Kidney (tissue), 13 donors: ENCODE measurements at regions not wholly inside any gene's neighbourhood (a gene's known extent, or its start where the extent isn't known, plus 50 kb on each side); places are given as distances from the start of the nearest gene placed in this dataset.
A peak's percentile ranks its signal among the peaks of the same experiment; 100 is the strongest.

Experiments used
- DNase-seq, 5 donors: peaks; one replicate each; pipeline ENCODE4 v3.0.0-alpha.2; 2013 to 2020
- FAIRE-seq: peaks from 2 replicates; lab custom pipeline; 2012; peaks lifted over from hg19 to GRCh38; lab: Jason Lieb, UNC
- H3K27ac ChIP-seq, 2 donors: one replicate each; pipeline ENCODE4 v1.7.0; 2013; ENCODE audit warnings: low read depth in 2 of 2, low read length in 2 of 2, inconsistent platforms in 1 of 2
- H3K27me3 ChIP-seq: one replicate; pipeline ENCODE4 v1.7.1; 2013; ENCODE audit warnings: low read length, inconsistent platforms; ENCODE audit not compliant: control insufficient read depth, insufficient read depth
- H3K36me3 ChIP-seq, 3 donors: one replicate each; pipeline versions ENCODE4 v1.7.0 to v1.7.1; 2013; ENCODE audit warnings: low read length in 3 of 3, control low read depth in 1 of 3, inconsistent platforms in 1 of 3; ENCODE audit not compliant: insufficient read depth in 3 of 3, control insufficient read depth in 2 of 3
- H3K4me1 ChIP-seq, 3 donors: one replicate each; pipeline versions ENCODE4 v1.7.0 to v1.7.1; 2013; ENCODE audit warnings: low read length in 3 of 3, inconsistent platforms in 1 of 3, low read depth in 1 of 3; ENCODE audit not compliant: control insufficient read depth in 2 of 3, insufficient read depth in 2 of 3
- H3K4me3 ChIP-seq, 3 donors: one replicate each; pipeline versions ENCODE4 v1.7.0 to v1.8.1; 2013; ENCODE audit warnings: low read length in 3 of 3, control low read depth in 1 of 3, inconsistent platforms in 1 of 3
- H3K9ac ChIP-seq, 3 donors: one replicate each; pipeline versions ENCODE4 v1.7.0 to v1.7.1; 2013; ENCODE audit warnings: low read length in 3 of 3, control low read depth in 1 of 3, inconsistent platforms in 1 of 3
- H3K9me3 ChIP-seq, 3 donors: one replicate each; pipeline versions ENCODE4 v1.7.0 to v1.7.1; 2013; ENCODE audit warnings: low read length in 3 of 3, control low read depth in 1 of 3, inconsistent platforms in 1 of 3; ENCODE audit not compliant: control insufficient read depth in 2 of 3, insufficient read depth in 1 of 3
- intact Hi-C: fragments of 100-400 bp; cut with DNase I; formaldehyde crosslinking; loops from one replicate; pipeline ENCODE4 v1.11.1; 2022
- TF ChIP-seq, protein P1 (sequence below): IDR thresholded peaks from 3 replicates; pipeline ENCODE4 v1.5.1; 2012; ENCODE audit warnings: mild to moderate bottlenecking, moderate library complexity, borderline replicate concordance; ENCODE audit not compliant: insufficient read depth; ENCODE audit errors: extremely low read depth
- donor health status: control.
- donor health status: control.
- donor health status: control.
- donor health status: control.
- donor health status: control.
- donor health status: DM: yes; HTN: yes; CAD: no.
- donor health status: Normal renal cell carcinoma (clear cell type).

DNA sequence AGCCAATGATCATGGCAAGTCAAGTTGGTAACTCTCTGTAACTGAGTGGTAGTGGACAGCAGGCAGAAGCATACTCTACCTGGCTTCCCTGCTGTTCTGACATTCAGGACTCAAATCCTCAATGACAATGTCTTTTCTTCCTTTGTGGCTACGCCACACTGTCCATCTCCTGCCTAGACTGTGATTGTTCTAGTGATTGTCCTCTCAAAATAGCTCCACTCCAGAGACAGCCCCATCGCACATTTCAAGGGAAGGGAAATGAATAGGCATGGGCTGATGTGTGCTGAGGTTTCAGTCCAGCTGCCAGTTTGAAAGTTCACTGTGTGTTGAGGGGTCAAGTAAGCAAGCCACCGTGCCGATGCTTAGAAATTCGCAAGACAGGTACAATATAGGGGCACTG is 227.0 kb upstream of the WWC1 start:
- FAIRE-seq, result no peak
- Histone ChIP-seq H3K27me3 (no peaks in the 10 kb centered on the region), H3K36me3 (no peaks in the 10 kb centered on the region), H3K27ac (no peak overlapping the region), H3K4me3 (no peak overlapping the region), H3K4me1 (peaks cover 0 to 4% (median 0%) of the 10 kb centered on the region in 3 donors), H3K9me3 (no peaks in the 10 kb centered on the region), H3K9ac (no peak overlapping the region)
- TF ChIP-seq, protein P1, sequence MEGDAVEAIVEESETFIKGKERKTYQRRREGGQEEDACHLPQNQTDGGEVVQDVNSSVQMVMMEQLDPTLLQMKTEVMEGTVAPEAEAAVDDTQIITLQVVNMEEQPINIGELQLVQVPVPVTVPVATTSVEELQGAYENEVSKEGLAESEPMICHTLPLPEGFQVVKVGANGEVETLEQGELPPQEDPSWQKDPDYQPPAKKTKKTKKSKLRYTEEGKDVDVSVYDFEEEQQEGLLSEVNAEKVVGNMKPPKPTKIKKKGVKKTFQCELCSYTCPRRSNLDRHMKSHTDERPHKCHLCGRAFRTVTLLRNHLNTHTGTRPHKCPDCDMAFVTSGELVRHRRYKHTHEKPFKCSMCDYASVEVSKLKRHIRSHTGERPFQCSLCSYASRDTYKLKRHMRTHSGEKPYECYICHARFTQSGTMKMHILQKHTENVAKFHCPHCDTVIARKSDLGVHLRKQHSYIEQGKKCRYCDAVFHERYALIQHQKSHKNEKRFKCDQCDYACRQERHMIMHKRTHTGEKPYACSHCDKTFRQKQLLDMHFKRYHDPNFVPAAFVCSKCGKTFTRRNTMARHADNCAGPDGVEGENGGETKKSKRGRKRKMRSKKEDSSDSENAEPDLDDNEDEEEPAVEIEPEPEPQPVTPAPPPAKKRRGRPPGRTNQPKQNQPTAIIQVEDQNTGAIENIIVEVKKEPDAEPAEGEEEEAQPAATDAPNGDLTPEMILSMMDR, result no peak
- intact Hi-C loops, result no loop called here
- DNase-seq, result no peak

DNA sequence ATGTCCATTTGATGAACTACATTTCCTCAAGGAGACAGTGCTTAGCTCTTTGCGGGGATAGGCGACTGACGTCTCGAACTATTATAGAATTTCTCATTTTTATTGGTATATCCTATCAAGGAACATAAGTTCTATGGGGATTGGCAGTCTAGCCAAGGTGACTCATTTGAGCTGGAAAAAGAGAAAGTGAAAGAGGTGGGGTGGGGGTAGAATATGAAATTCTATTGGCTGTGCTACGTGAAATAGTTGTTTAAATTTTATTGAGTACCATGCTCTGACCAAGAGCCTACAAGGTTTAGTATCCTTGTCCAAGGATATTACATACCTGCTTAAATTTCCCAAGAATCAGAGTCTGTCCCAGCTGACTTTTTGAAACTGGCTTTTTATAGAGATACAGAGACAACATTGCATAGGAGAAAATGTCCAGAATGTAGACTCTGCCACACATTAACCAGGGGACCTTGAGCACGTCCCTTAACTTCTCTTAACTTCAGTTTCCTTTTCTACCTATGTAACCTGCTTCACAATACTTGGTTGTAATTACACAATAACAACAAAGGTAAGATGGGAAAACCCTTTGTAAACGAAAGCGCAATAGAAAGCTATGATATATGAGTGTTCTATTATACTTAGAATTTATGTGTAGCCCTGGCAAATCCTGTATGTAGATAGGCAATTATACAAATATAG is 226.4 kb upstream of the WWC1 start:
- Histone ChIP-seq H3K9me3 (no peaks in the 10 kb centered on the region), H3K27me3 (no peaks in the 10 kb centered on the region), H3K4me3 (no peak overlapping the region), H3K27ac (no peak overlapping the region), H3K4me1 (peaks cover 0 to 4% (median 0%) of the 10 kb centered on the region in 3 donors), H3K9ac (no peak overlapping the region), H3K36me3 (no peaks in the 10 kb centered on the region)
- TF ChIP-seq, protein P1, result no peak
- DNase-seq (peak in 1 of 5 donors; percentile 23), FAIRE-seq (no peak)
- intact Hi-C loops, result no loop called here

DNA sequence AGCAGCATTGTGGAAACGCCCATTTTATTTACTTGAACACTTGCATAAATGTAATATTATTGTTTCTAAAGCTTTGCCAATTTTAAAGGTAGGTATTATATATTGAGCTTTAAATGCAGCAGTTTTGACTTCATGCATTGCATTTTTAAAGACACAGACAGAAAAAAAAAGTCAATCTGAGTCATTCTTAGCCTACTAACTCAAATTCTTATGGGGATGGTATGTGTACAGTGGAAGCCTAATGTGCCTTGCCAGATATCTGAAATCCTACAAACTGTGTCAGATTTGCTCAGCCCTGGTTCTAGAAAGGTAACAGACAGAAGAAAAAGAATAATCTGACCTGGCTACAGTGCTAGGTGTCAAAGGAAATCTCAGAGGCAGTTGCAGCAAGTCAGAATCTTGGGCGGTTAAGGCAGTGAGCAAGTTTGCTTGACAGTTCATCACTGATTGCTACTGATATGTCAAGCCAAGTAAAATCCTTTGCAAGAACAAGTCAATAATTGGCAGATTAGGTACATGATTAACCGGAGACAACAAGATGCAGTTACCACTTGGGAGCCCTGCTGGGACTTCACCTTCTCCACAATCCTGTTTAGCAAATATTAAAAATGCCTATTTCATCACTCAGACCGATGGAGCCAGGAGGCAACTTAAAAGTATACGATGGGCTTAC is 224.8 kb upstream of the WWC1 start:
- intact Hi-C loops, result no loop called here
- TF ChIP-seq, protein P1, result no peak
- no peaks in the 10 kb centered on the region for H3K9me3 ChIP-seq
- H3K27ac ChIP-seq, result no peak overlapping the region
- H3K36me3 ChIP-seq, result no peaks in the 10 kb centered on the region
- no peak overlapping the region for H3K9ac ChIP-seq
- no peaks in the 10 kb centered on the region for H3K27me3 ChIP-seq
- DNase-seq (peak in 2 of 5 donors; percentile 56 to 72), FAIRE-seq (no peak)
- H3K4me3 ChIP-seq, result no peak overlapping the region
- peaks cover 0 to 4% (median 0%) of the 10 kb centered on the region in 3 donors for H3K4me1 ChIP-seq
